Superior temporal gyrus (tissue), 1 donor: ENCODE measurements at regions not wholly inside any gene's neighbourhood (a gene's known extent, or its start where the extent isn't known, plus 50 kb on each side); places are given as distances from the start of the nearest gene placed in this dataset.
"Not testable (repeated sequence)": the region's sequence is repeated elsewhere in the genome, so short reads cannot be mapped to it uniquely, and the experiment has no call there.

Source experiments
- DNase-seq: peaks from one replicate; pipeline ENCODE4 v3.0.0-alpha.2; 2016; ENCODE audit errors: extremely low spot score

- not testable (repeated sequence) for DNase-seq
These were observed 63.1 kb downstream of the TRIM43 start for GRCh38 chr2:95654897-95655296.

- not testable (repeated sequence) for DNase-seq
These were observed 64.8 kb downstream of the TRIM43 start for GRCh38 chr2:95656553-95656952.

- DNase-seq: not testable (repeated sequence)
These were observed 66.1 kb downstream of the TRIM43 start for GRCh38 chr2:95657937-95658336.

DNA sequence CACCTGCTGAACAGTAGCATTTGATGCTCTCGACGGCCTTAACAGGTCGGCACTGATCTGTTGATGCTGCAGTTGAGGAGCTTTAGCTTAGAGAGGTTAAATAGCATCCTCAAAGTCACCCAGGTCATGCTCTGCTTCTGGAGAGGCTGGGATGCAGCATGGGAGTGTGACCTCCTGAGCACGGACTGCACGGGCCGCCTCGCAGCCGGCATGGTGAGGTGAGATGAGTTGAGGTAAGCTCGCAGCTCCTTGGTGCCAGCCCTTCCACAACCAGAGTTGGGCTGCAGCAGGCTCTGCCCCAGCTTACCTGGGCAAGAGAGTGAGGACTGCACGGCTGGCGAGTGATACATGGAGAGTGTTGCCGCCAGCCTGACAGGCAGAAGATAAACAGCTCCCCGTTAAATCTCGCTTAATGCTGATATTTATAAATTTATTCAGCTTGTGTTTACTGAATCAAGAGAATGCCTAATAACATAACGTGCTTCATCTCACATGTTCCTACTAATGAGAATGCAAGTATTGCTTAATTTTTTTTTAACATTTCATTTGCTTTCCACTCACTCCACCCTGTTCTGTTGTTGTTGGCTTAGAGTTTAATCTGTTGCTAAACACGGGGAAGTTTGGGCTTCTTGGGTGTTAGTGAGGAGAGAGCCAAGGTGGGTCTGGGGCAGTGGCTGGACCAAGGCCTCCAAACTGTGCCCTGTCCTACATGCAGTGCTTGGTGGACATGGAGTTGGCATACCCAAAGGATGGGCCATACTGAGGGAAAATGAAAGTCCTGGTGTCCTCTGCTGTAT lies 69.2 kb downstream of the TRIM43 start:
- not testable (repeated sequence) for DNase-seq

- DNase-seq: not testable (repeated sequence)
These were observed 72.0 kb downstream of the TRIM43 start for GRCh38 chr2:95663471-95664441.

DNA sequence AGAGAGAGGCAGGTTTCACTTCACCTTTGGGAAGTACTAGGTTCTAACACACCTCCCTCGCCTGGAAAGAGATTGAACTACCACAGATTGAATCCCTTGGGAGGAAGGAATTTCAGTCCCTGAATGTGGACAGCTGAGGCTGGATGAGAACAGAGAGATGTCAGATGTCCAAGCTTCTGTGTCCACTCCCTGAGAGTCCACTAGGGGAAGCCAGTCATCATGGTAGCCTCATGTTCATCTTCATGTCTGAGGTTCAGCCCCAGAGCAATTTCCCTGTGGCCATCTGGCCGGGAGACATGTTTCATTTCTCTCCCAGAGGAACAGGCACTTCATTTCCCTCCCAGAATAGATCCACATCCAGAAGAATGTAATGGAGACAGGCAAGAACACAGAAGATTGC lies 74.8 kb downstream of the TRIM43 start:
- DNase-seq: not testable (repeated sequence)

DNA sequence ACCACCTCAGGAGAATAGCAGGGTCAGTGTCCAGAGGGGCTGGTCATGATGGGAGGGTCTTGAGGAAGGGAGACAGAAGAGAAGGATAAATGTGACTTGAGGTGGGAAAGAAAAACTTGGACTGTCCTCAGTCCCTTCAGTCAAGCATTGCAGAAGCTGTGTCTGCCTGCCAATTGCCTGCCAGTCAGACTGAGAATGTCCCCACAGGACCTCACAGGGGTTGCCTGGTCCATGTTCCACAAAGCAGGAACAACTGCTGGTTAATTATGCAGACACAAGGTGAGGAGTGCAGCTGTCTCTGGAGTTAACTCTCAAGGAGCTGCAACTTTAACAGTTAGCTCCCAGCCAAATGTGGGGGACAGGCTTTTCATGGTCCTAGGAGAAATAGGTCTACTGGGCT lies 75.7 kb downstream of the TRIM43 start:
- DNase-seq: no peak

DNA sequence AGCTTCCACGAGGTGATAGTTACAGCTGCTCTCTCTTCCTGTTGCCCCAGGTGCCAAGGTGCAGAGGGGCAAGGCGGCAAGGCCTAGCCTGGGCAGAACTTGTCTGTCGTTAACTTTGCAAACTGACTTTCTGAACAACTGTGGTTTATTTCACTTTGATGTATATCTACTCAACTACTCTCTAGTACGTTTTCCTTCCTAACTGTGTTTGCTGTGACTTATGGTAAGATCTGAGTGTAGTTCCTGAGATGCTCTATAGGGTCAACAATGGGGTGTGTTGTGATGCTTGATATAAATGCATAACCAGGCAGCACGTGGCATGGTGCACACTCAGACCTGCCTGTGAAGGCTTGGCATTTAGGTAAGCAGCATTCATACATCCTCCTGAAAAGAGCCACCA lies 77.1 kb downstream of the TRIM43 start:
- not testable (repeated sequence) for DNase-seq

DNA sequence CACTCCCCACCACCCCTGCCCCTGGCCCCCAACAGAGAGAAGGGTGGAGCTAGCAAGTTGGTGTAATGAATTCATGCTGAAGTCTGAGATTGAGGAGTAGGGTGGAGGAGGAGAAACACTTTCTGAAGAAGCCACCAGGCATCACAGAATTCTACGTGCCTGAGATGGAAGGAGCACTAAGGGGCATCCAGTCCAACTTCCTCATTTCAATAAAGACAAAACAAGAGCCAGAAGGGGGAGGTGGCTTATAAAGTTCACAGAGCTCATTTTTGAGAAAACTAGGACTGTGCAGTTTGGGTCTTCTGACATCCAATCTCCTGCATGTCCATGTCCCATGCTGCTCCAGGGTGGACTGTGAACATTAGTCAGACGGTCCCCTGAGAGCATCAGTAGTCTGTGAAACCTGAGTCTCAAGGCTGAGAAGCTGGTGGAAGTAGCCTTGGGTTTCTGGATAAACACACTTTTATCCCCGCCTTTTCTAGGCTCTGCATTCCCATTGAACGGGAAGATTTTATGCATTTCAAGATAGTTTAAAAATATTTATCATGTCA lies 77.7 kb downstream of the TRIM43 start:
- no peak for DNase-seq

DNA sequence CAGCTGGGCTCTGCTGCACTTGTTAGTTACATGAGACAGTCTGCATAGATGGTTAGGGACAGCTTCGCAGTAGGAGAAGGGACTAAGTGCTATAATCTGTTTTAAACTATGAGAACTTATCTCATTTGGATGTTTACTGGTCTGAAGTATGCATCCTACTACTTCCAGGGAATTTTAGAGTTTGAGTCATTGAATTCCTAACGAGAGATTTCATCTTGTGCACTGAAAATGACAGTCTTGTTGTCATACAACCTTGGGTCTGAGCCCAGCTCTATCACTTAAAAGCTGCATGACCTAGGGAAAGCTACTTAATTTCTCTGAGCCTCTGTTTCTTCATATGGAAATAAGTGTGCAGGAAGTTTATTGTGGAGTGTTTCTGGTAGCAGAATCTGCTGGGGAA lies 78.4 kb downstream of the TRIM43 start:
- no peak for DNase-seq

- DNase-seq: no peak
These were observed 78.9 kb downstream of the TRIM43 start for GRCh38 chr2:95670686-95671085.

DNA sequence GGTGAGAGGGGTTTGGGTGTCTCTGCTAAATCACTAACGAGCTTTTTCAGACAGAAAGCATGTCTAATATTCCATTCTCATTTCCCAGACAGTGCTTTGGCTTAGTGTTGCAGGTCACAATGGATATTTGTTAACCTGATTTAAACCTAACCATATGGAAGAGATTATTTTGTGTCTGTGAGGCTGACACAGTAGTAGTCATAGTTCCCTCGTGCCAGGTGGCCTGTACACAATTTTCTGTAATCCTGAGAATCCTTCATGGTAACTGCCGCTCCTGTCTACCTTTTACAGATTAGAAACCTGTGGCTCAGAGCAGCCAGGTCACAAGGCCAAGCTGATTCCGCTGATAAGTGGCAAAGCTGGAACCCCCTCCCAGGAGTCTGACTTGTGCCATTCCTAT lies 79.4 kb downstream of the TRIM43 start:
- not testable (repeated sequence) for DNase-seq

- not testable (repeated sequence) for DNase-seq
These were observed 80.2 kb downstream of the TRIM43 start for GRCh38 chr2:95671992-95672391.

DNA sequence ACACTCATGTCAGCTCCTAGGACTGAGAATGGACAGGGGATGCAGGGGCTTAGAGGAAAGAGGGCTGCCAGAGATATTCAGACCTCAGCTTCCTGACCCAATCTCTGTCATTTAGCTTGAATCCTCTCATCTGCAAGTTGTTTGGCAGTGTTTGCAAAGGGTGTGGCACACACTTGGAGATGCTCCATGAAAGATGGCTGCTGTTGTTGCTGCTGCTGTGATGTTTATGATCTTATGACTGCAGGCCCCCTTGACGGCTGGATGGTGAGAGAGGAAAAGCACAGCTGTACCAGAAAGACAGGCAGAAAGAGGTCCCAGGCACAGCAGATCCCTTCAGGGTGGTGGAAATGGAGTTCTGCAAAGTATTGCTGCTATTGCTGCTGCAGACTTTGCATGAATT lies 80.7 kb downstream of the TRIM43 start:
- not testable (repeated sequence) for DNase-seq

DNA sequence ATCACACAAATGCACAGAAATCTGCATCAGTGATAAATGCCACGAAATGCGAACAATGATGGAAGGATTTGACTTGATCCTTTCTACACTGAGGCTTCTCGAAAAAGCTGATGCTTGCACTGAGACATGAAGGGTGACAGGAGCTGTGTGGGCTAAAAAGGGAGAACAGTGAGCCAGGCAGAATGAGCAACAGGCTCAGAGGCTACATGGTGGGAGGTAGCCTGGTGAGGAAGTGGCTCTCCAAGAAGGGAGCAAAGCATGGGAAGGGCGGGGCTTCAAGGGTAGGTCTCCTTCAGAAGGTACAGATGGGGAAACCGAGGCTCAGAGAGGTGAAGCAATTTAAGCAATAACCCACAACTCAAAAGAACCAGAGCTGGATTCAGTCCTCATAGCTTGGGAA lies 82.4 kb downstream of the TRIM43 start:
- DNase-seq: no peak

- not testable (repeated sequence) for DNase-seq
These were observed 84.8 kb downstream of the TRIM43 start for GRCh38 chr2:95676573-95676972.

DNA sequence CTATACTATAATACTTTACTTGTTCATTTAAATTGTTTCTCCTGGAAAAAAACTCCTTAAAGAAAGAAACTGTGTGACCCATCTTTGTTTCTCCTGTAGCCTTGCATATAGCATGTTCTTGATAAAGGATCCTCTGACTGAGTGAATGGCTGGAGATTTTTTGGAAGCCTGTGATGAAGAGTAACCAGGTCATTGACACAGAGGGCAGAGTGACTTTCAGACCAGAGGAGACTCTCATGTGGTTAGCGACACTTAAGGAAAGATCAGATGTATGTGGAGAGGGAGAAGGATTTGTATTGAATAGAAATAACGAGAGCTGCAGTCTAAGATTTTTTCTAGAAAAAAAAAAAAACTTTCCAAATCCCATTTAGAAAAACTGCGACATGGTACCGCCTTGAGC lies 85.5 kb downstream of the TRIM43 start:
- DNase-seq: no peak

- DNase-seq: not testable (repeated sequence)
These were observed 86.0 kb downstream of the TRIM43 start for GRCh38 chr2:95677833-95678232.

- not testable (repeated sequence) for DNase-seq
These were observed 89.4 kb downstream of the TRIM43 start for GRCh38 chr2:95681158-95681557.

DNA sequence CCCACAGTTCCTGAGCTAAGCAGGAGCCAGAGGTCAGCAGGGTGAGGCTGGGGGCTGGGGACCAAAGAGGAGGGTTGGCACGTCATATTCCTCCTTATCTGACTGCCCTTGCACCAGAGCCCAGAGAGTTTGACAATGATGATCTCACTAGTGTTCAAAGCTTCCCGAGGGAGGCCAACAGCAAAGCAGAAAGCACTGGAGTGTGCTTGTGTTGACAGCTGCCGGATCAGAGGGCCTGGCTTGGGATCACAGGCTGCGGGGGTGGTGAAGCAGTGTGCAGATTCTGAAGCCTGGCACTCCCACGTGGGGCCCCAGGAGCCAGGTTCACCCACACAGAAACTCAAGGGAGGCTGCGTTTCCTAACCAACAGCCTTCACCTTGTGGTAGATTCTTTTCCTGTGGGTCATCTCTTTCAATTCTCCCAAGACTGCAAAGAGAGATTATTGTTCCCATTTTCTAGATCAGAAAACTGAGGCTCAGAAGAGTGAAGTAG lies 89.8 kb downstream of the TRIM43 start:
- not testable (repeated sequence) for DNase-seq

DNA sequence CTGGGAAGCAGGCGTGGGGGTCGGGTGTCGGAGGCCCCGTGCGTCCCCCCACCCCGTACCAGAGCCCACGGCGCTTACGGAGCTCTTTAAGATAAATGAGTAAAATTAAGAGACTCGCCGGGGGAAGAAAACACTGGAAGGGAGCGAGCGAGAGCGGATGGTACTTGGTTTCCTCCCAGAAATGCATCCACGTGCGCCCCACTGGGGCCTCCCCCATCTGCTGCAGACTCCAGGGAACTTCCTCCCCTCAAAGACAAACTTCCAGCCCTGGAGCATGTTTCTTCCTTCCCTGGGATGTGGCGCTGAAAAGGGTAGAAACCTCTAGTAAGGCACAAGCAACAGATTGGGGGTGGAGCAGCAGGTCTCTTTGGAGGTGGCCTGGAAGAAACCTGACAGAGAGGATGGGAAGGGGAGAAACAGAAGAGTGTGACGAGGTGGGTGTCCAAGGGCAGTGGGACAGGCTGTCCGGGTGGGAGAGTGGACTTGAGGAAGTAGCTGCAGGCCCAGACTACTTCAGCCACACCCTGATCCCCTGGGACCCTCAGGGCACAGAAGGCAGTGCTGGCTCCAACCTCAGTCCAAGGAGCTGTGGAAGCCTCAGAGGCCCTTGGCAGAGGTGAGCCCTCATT lies 91.2 kb downstream of the TRIM43 start:
- DNase-seq: not testable (repeated sequence)

GRCh38 chr2:95685513-95685912 lies 93.7 kb downstream of the TRIM43 start:
- DNase-seq: no peak
